ENCODE measurements at regions not wholly inside any gene's neighbourhood (a gene's known extent, or its start where the extent isn't known, plus 50 kb on each side); places are given as distances from the start of the nearest gene placed in this dataset.

- TF ChIP-seq CTCF (conservative IDR thresholded peaks at IDR 0.05; ENCODE audit: low read depth, low read length) (no peak), EZH2 (IDR thresholded peaks at IDR 0.05; ENCODE audit: borderline replicate concordance, low read depth, low read length, poor library complexity, severe bottlenecking) (no peak)
Measured at GRCh38 chr2:53303012-53303578, 464.5 kb upstream of the CHAC2 start.
